WI38 (cell line): ENCODE measurements at regions not wholly inside any gene's neighbourhood (a gene's known extent, or its start where the extent isn't known, plus 50 kb on each side); places are given as distances from the start of the nearest gene placed in this dataset.

Experiments
- H3K4me3 ChIP-seq: 2 replicates; pipeline ENCODE4 v1.5.1; 2011; ENCODE audit warnings: low read depth, mild to moderate bottlenecking, control low read depth, low read length
- CTCF ChIP-seq: IDR thresholded peaks from 2 replicates; pipeline ENCODE4 v1.5.1; 2012; ENCODE audit warnings: low read depth, mild to moderate bottlenecking, control low read depth, low read length

GRCh38 chr4:127188847-127189246 is 443.9 kb upstream of the INTU start:
- TF ChIP-seq CTCF, result no peak

GRCh38 chr4:127194281-127194680 is 438.5 kb upstream of the INTU start:
- no peak overlapping the region for H3K4me3 ChIP-seq
- no peak for TF ChIP-seq CTCF

More at GRCh38 chr4:127188847-127189246, 443.9 kb upstream of the INTU start:
- no peak overlapping the region for H3K4me3 ChIP-seq

GRCh38 chr4:127196655-127197352 is 436.0 kb upstream of the INTU start:
- no peak overlapping the region for H3K4me3 ChIP-seq
- no peak for TF ChIP-seq CTCF

GRCh38 chr4:127203562-127204200 is 429.1 kb upstream of the INTU start:
- H3K4me3 ChIP-seq, result no peak overlapping the region
- no peak for TF ChIP-seq CTCF

GRCh38 chr4:127204322-127204721 is 428.4 kb upstream of the INTU start:
- no peak for TF ChIP-seq CTCF

GRCh38 chr4:127209580-127210095 is 423.1 kb upstream of the INTU start:
- no peak overlapping the region for H3K4me3 ChIP-seq
- TF ChIP-seq CTCF, result no peak

More at GRCh38 chr4:127204322-127204721, 428.4 kb upstream of the INTU start:
- H3K4me3 ChIP-seq, result no peak overlapping the region
